H1 (cell line): ENCODE measurements at regions not wholly inside any gene's neighbourhood (a gene's known extent, or its start where the extent isn't known, plus 50 kb on each side); places are given as distances from the start of the nearest gene placed in this dataset.

Experiments used
- CTCF ChIA-PET: fragments of 300-600 bp; sonication (Branson Sonifier 250); formaldehyde crosslinking; loops from one replicate; lab custom pipeline; 2021; ENCODE audit not compliant: partially characterized antibody; lab: Charles Lee
- POLR2A ChIA-PET: fragments of 300-600 bp; sonication (Branson Sonifier 250); formaldehyde crosslinking; loops from one replicate; lab custom pipeline; 2021; ENCODE audit warnings: inconsistent platforms; ENCODE audit not compliant: partially characterized antibody; lab: Charles Lee
- DNase-seq, 2 experiments: peaks; one replicate each; pipeline versions ENCODE4 v3.0.0 to v3.0.0-alpha.2; 2010 to 2022; ENCODE audit warnings: low spot score in 2 of 2, low read depth in 1 of 2, mixed read lengths in 1 of 2
- FAIRE-seq: peaks from 2 replicates; lab custom pipeline; 2011; peaks lifted over from hg19 to GRCh38; lab: Jason Lieb, UNC
- H2AFZ ChIP-seq: 2 replicates; pipeline ENCODE4 v1.8.1; 2012; ENCODE audit warnings: low read length, inconsistent platforms
- H2AK5ac ChIP-seq: 2 replicates; pipeline ENCODE4 v1.6.1; 2013; ENCODE audit warnings: low read depth, low read length
- H2BK120ac ChIP-seq: replicated peaks from 2 replicates; pipeline ENCODE3; 2013; ENCODE audit warnings: low read depth, low read length, inconsistent platforms
- H2BK12ac ChIP-seq: 2 replicates; pipeline ENCODE4 v1.6.1; 2013; ENCODE audit warnings: low read depth, low read length
- H2BK15ac ChIP-seq: 2 replicates; pipeline ENCODE4 v1.6.1; 2013; ENCODE audit warnings: low read length
- H2BK20ac ChIP-seq: 2 replicates; pipeline ENCODE4 v1.6.1; 2013; ENCODE audit warnings: low read length
- H2BK5ac ChIP-seq: 2 replicates; pipeline ENCODE4 v1.6.1; 2013; ENCODE audit warnings: low read depth, low read length
- H3K14ac ChIP-seq: 2 replicates; pipeline ENCODE4 v1.6.1; 2013; ENCODE audit warnings: inconsistent platforms; ENCODE audit not compliant: insufficient read length
- H3K18ac ChIP-seq: 2 replicates; pipeline ENCODE4 v1.6.1; 2013; ENCODE audit warnings: low read length; ENCODE audit errors: extremely low read depth
- H3K23ac ChIP-seq: 2 replicates; pipeline ENCODE4 v1.6.1; 2013; ENCODE audit warnings: inconsistent platforms; ENCODE audit not compliant: insufficient read length
- H3K23me2 ChIP-seq: 2 replicates; pipeline ENCODE4 v1.6.1; 2013; ENCODE audit warnings: low read depth, low read length
- H3K27ac ChIP-seq: 2 replicates; pipeline ENCODE4 v1.6.1; 2011; ENCODE audit warnings: low read depth, low read length, inconsistent platforms
- H3K27me3 ChIP-seq, 4 experiments: replicated peaks in 1 of 4; 1 replicate in 1 of 4; 2 replicates in 3 of 4; pipeline versions ENCODE4 v1.6.1 to v1.8.1; 2011 to 2013; ENCODE audit warnings: low read length in 3 of 4, mild to moderate bottlenecking in 3 of 4, inconsistent platforms in 2 of 4, mixed read lengths in 2 of 4, moderate library complexity in 1 of 4; ENCODE audit not compliant: control insufficient read depth in 3 of 4, insufficient read depth in 3 of 4; ENCODE audit errors: extremely low read depth in 1 of 4
- H3K36me3 ChIP-seq, 4 experiments: 2 replicates each; pipeline versions ENCODE4 v1.6.1 to v1.8.1; 2011 to 2013; ENCODE audit warnings: mild to moderate bottlenecking in 4 of 4, low read length in 3 of 4, moderate library complexity in 2 of 4, control low read depth in 1 of 4, inconsistent platforms in 1 of 4; ENCODE audit not compliant: insufficient read depth in 4 of 4, control insufficient read depth in 2 of 4
- H3K4ac ChIP-seq: replicated peaks from 2 replicates; pipeline ENCODE3; 2013; ENCODE audit warnings: low read length, low read depth, mixed read lengths, inconsistent platforms; ENCODE audit not compliant: insufficient read length
- H3K4me1 ChIP-seq, 4 experiments: replicated peaks in 1 of 4; 1 replicate in 1 of 4; 2 replicates in 3 of 4; pipeline versions ENCODE4 v1.6.1 to v1.8.1; 2011 to 2013; ENCODE audit warnings: low read length in 3 of 4, inconsistent platforms in 2 of 4, mixed read lengths in 1 of 4; ENCODE audit not compliant: insufficient read depth in 4 of 4, control insufficient read depth in 3 of 4
- H3K4me2 ChIP-seq, 2 experiments: 2 replicates each; pipeline versions ENCODE4 v1.6.1 to v1.8.1; 2011 to 2013; ENCODE audit warnings: low read depth in 2 of 2, low read length in 2 of 2, control low read depth in 1 of 2, inconsistent platforms in 1 of 2, mild to moderate bottlenecking in 1 of 2; ENCODE audit not compliant: insufficient read depth in 1 of 2
- H3K4me3 ChIP-seq, 4 experiments: fragments of 200-600, 300-600 bp in 1 of 4; sonication (generic), shearing (Covaris generic), sonication (Bioruptor Twin) in 1 of 4; 2 replicates each; pipeline versions ENCODE4 v1.5.1 to v1.8.1; 2011 to 2016; ENCODE audit warnings: low read length in 4 of 4, low read depth in 3 of 4, control low read depth in 2 of 4, inconsistent platforms in 2 of 4, mild to moderate bottlenecking in 2 of 4, mixed read lengths in 1 of 4, moderate library complexity in 1 of 4; ENCODE audit not compliant: insufficient read depth in 2 of 4; ENCODE audit errors: extremely low read depth in 1 of 4
- H3K56ac ChIP-seq: replicated peaks from 2 replicates; pipeline ENCODE3; 2013; ENCODE audit warnings: low read depth, mild to moderate bottlenecking, mixed read lengths, low read length, inconsistent platforms; ENCODE audit not compliant: insufficient read length
- H3K79me1 ChIP-seq: 2 replicates; pipeline ENCODE4 v1.6.1; 2013; ENCODE audit warnings: low read depth, low read length, control low read depth
- H3K79me2 ChIP-seq, 2 experiments: 2 replicates each; pipeline versions ENCODE4 v1.6.1 to v1.8.1; 2012 to 2013; ENCODE audit warnings: low read length in 2 of 2, mild to moderate bottlenecking in 2 of 2, inconsistent platforms in 1 of 2; ENCODE audit not compliant: insufficient read depth in 2 of 2, control insufficient read depth in 1 of 2
- H3K9ac ChIP-seq, 4 experiments: replicated peaks in 1 of 4; 1 replicate in 1 of 4; 2 replicates in 3 of 4; pipeline versions ENCODE4 v1.6.1 to v1.8.1; 2011 to 2013; ENCODE audit warnings: low read depth in 3 of 4, low read length in 3 of 4, control low read depth in 2 of 4, mild to moderate bottlenecking in 2 of 4, moderate library complexity in 2 of 4, inconsistent platforms in 1 of 4; ENCODE audit errors: extremely low read depth in 1 of 4
- H3K9me3 ChIP-seq, 2 experiments: 2 replicates each; pipeline versions ENCODE4 v1.6.1 to v1.8.1; 2012 to 2013; ENCODE audit warnings: mild to moderate bottlenecking in 2 of 2, moderate library complexity in 2 of 2, control low read depth in 1 of 2, inconsistent platforms in 1 of 2, low read depth in 1 of 2, low read length in 1 of 2, mixed read lengths in 1 of 2; ENCODE audit not compliant: insufficient read depth in 2 of 2
- H4K20me1 ChIP-seq, 2 experiments: replicated peaks in 1 of 2; 2 replicates each; pipeline versions ENCODE3 to v1.8.1; 2011 to 2013; ENCODE audit warnings: inconsistent platforms in 2 of 2, low read length in 2 of 2, mild to moderate bottlenecking in 1 of 2; ENCODE audit not compliant: insufficient read depth in 2 of 2, control insufficient read depth in 1 of 2
- H4K5ac ChIP-seq: 2 replicates; pipeline ENCODE4 v1.6.1; 2013; ENCODE audit warnings: low read length, low read depth, mixed read lengths, inconsistent platforms; ENCODE audit not compliant: insufficient read length
- H4K8ac ChIP-seq: 2 replicates; pipeline ENCODE4 v1.8.0; 2013; ENCODE audit warnings: mild to moderate bottlenecking, moderate library complexity, low read length, inconsistent platforms; ENCODE audit not compliant: insufficient read depth; ENCODE audit errors: extremely low read depth
- H4K91ac ChIP-seq: replicated peaks from 2 replicates; pipeline ENCODE3; 2013; ENCODE audit warnings: low read length, mixed read lengths, inconsistent platforms; ENCODE audit not compliant: insufficient read length
- EGR1 ChIP-seq: IDR thresholded peaks from 2 replicates; pipeline ENCODE4 v1.6.1; 2011; ENCODE audit warnings: low read depth, low read length, borderline replicate concordance
- WGBS, 2 experiments: shearing (Covaris generic) in 1 of 2; methylation state at CpG; one replicate each; pipeline versions ENCODE4 v1.1.6 to v1.1.7; 2013 to 2015; ENCODE audit warnings: low lambda C conversion rate in 2 of 2, mixed read lengths in 2 of 2, inconsistent platforms in 1 of 2, low coverage in 1 of 2, missing lambda C conversion rate in 1 of 2; ENCODE audit not compliant: insufficient replicate concordance in 2 of 2, insufficient coverage in 1 of 2, insufficient read length in 1 of 2; ENCODE audit errors: extremely low coverage in 1 of 2, missing lambda C conversion rate in 1 of 2; 5-methylcytosine and 5-hydroxymethylcytosine counted together

GRCh38 chr6:14498748-14499147 lies 381.2 kb downstream of the CD83 start:
- CTCF ChIA-PET = interaction anchor here (1.0 to 1.1 kb wide), 2 partner anchors 11 to 823 kb away, joined by 3 read pairs; no protein-coding TSS in a partner anchor
- H3K4ac ChIP-seq = no peak overlapping the region
- POLR2A ChIA-PET = no interaction called here
- no peak overlapping the region for H2BK5ac ChIP-seq
- H3K4me1 ChIP-seq = no peaks in the 10 kb centered on the region
- WGBS, 2 experiments = 92% methylated on average over 1 of the region's 1 CpG; no CpG with 5 or more reads in 1 of the 2 experiments
- no peak overlapping the region for H3K56ac ChIP-seq
- no peak overlapping the region for H3K4me2 ChIP-seq
- no peak overlapping the region for H2BK15ac ChIP-seq
- no peak overlapping the region for H2BK20ac ChIP-seq
- H4K20me1 ChIP-seq = no peaks in the 10 kb centered on the region
- no peak overlapping the region for H3K27ac ChIP-seq
- H3K23ac ChIP-seq = no peak overlapping the region
- no peaks in the 10 kb centered on the region for H3K23me2 ChIP-seq
- H3K79me1 ChIP-seq = no peaks in the 10 kb centered on the region
- H3K18ac ChIP-seq = no peak overlapping the region
- no peaks in the 10 kb centered on the region for H3K27me3 ChIP-seq
- no peak overlapping the region for H2AFZ ChIP-seq
- H4K91ac ChIP-seq = no peak overlapping the region
- no peak overlapping the region for H4K5ac ChIP-seq
- H2AK5ac ChIP-seq = no peak overlapping the region
- no peak for DNase-seq
- TF ChIP-seq EGR1 = no peak
- no peak overlapping the region for H3K9ac ChIP-seq
- H3K36me3 ChIP-seq = no peaks in the 10 kb centered on the region; a peak in 1 of 8 replicates
- no peak overlapping the region for H3K4me3 ChIP-seq
- H2BK12ac ChIP-seq = no peak overlapping the region
- H3K14ac ChIP-seq = no peak overlapping the region
- H2BK120ac ChIP-seq = no peak overlapping the region
- no peak for FAIRE-seq
- no peak overlapping the region for H4K8ac ChIP-seq
- no peaks in the 10 kb centered on the region for H3K79me2 ChIP-seq
- no peaks in the 10 kb centered on the region; a peak in 1 of 4 replicates for H3K9me3 ChIP-seq
